GM23248 (cell line): ENCODE measurements at regions not wholly inside any gene's neighbourhood (a gene's known extent, or its start where the extent isn't known, plus 50 kb on each side); places are given as distances from the start of the nearest gene placed in this dataset.
"Not testable (repeated sequence)": the region's sequence is repeated elsewhere in the genome, so short reads cannot be mapped to it uniquely, and the experiment has no call there.

Source experiments
- EZH2 ChIP-seq: fragments of 200-600 bp; sonication (generic); IDR thresholded peaks from 2 replicates; pipeline ENCODE4 v1.6.1; 2018; ENCODE audit warnings: antibody characterized with exemption, mild to moderate bottlenecking; ENCODE audit not compliant: insufficient read depth, poor library complexity, severe bottlenecking
- EZH2phosphoT487 ChIP-seq: fragments of 200-600 bp; sonication (generic); IDR thresholded peaks from 2 replicates; pipeline ENCODE4 v1.6.1; 2018; ENCODE audit warnings: antibody characterized with exemption, moderate library complexity, mild to moderate bottlenecking, low read depth; ENCODE audit not compliant: insufficient read depth

- not testable (repeated sequence) for TF ChIP-seq EZH2, EZH2phosphoT487
Observed at GRCh38 chr16:29233705-29234404, 172.7 kb downstream of the NPIPB11 start.
